ENCODE measurements at regions not wholly inside any gene's neighbourhood (a gene's known extent, or its start where the extent isn't known, plus 50 kb on each side); places are given as distances from the start of the nearest gene placed in this dataset.
A peak's percentile ranks its signal among the peaks of the same experiment; 100 is the strongest.

GRCh38 chr9:113785334-113785733, 90.8 kb upstream of the ZNF618 start:
- no peak for DNase-seq

- DNase-seq: no peak
Observed at GRCh38 chr9:113786071-113786470, 90.0 kb upstream of the ZNF618 start.

GRCh38 chr9:113787871-113788270, 88.2 kb upstream of the ZNF618 start:
- no peak for DNase-seq

- no peak for DNase-seq
Observed at GRCh38 chr9:113788616-113789330, 87.3 kb upstream of the ZNF618 start.

GRCh38 chr9:113790093-113790492, 86.0 kb upstream of the ZNF618 start:
- no peak for DNase-seq

GRCh38 chr9:113793558-113793957, 82.6 kb upstream of the ZNF618 start:
- no peak for DNase-seq

- DNase-seq: no peak
Observed at GRCh38 chr9:113794721-113795120, 81.4 kb upstream of the ZNF618 start.

- DNase-seq: no peak
Observed at GRCh38 chr9:113795811-113796392, 80.2 kb upstream of the ZNF618 start.

- no peak for DNase-seq
Observed at GRCh38 chr9:113796646-113797426, 79.3 kb upstream of the ZNF618 start.

GRCh38 chr9:113798062-113799030, 77.8 kb upstream of the ZNF618 start:
- no peak for DNase-seq

GRCh38 chr9:113800276-113800675, 75.8 kb upstream of the ZNF618 start:
- DNase-seq: no peak

GRCh38 chr9:113803811-113804589, 72.1 kb upstream of the ZNF618 start:
- DNase-seq: no peak

- no peak for DNase-seq
Observed at GRCh38 chr9:113805486-113806132, 70.5 kb upstream of the ZNF618 start.

GRCh38 chr9:113807173-113808061, 68.7 kb upstream of the ZNF618 start:
- DNase-seq: peak; percentile 74

GRCh38 chr9:113808391-113809358, 67.4 kb upstream of the ZNF618 start:
- no peak for DNase-seq

GRCh38 chr9:113817171-113817570, 58.9 kb upstream of the ZNF618 start:
- no peak for DNase-seq

- no peak for DNase-seq
Observed at GRCh38 chr9:113818391-113818790, 57.7 kb upstream of the ZNF618 start.

- DNase-seq: no peak
Observed at GRCh38 chr9:113822315-113822714, 53.8 kb upstream of the ZNF618 start.
